Astrocyte of the spinal cord (primary cell): ENCODE measurements at regions not wholly inside any gene's neighbourhood (a gene's known extent, or its start where the extent isn't known, plus 50 kb on each side); places are given as distances from the start of the nearest gene placed in this dataset.
"Not testable (repeated sequence)": the region's sequence is repeated elsewhere in the genome, so short reads cannot be mapped to it uniquely, and the experiment has no call there.

Source experiments
- DNase-seq: peaks from one replicate; pipeline ENCODE4 v3.0.0; 2011; ENCODE audit warnings: low read depth, low spot score
- H3K4me3 ChIP-seq: 2 replicates; pipeline ENCODE4 v1.5.1; 2011; ENCODE audit warnings: low read depth, mild to moderate bottlenecking, low read length, moderate library complexity
- CTCF ChIP-seq: IDR thresholded peaks from 2 replicates; pipeline ENCODE4 v1.5.1; 2012; ENCODE audit warnings: low read depth, mild to moderate bottlenecking, low read length, inconsistent platforms
- in situ Hi-C: cut with HindIII; loops from 2 replicates; pipeline ENCODE4 v1.10.0; 2017; ENCODE audit warnings: low sequenced_read_pairs

- in situ Hi-C loops = no loop called here
- DNase-seq = no peak
- no peak overlapping the region for H3K4me3 ChIP-seq
- TF ChIP-seq CTCF = no peak
These were observed 122.5 kb upstream of the GDNF start for GRCh38 chr5:37962389-37962788.

GRCh38 chr5:37957218-37957617, 117.4 kb upstream of the GDNF start:
- in situ Hi-C loops = no loop called here
- DNase-seq = no peak
- no peak for TF ChIP-seq CTCF
- no peak overlapping the region for H3K4me3 ChIP-seq

GRCh38 chr5:37955748-37956147, 115.9 kb upstream of the GDNF start:
- no peak overlapping the region for H3K4me3 ChIP-seq
- DNase-seq = no peak
- no peak for TF ChIP-seq CTCF
- in situ Hi-C loops = no loop called here

- no peak for DNase-seq
- in situ Hi-C loops = no loop called here
- TF ChIP-seq CTCF = no peak
- no peak overlapping the region for H3K4me3 ChIP-seq
These were observed 114.7 kb upstream of the GDNF start for GRCh38 chr5:37954561-37954960.

- no peak for TF ChIP-seq CTCF
- in situ Hi-C loops = no loop called here
- H3K4me3 ChIP-seq = peak overlapping the region; percentile 5
- no peak for DNase-seq
These were observed 112.3 kb upstream of the GDNF start for GRCh38 chr5:37951946-37952721.

GRCh38 chr5:37950436-37950835, 110.6 kb upstream of the GDNF start:
- H3K4me3 ChIP-seq = no peak overlapping the region
- in situ Hi-C loops = no loop called here
- no peak for TF ChIP-seq CTCF
- no peak for DNase-seq

GRCh38 chr5:37945446-37945845, 105.6 kb upstream of the GDNF start:
- DNase-seq = no peak
- no peak for TF ChIP-seq CTCF
- in situ Hi-C loops = no loop called here
- H3K4me3 ChIP-seq = no peak overlapping the region

- H3K4me3 ChIP-seq, in situ Hi-C loops, DNase-seq: not testable (repeated sequence)
These were observed 103.3 kb upstream of the GDNF start for GRCh38 chr5:37943136-37943535.
